ENCODE measurements at regions not wholly inside any gene's neighbourhood (a gene's known extent, or its start where the extent isn't known, plus 50 kb on each side); places are given as distances from the start of the nearest gene placed in this dataset.

- DNase-seq, result peak; percentile 24
- no peak overlapping the region for H3K27ac Mint-ChIP-seq
- H3K9me3 Mint-ChIP-seq, result no peaks in the 10 kb centered on the region
- CTCF ChIA-PET, result interaction anchor here (0.9 to 5.8 kb wide), 5 partner anchors 9 to 41 kb away, joined by 3 to 27 read pairs (median 3); no protein-coding TSS in a partner anchor
- no peak for TF ChIP-seq CTCF (IDR thresholded peaks at IDR 0.05)
- H3K27me3 Mint-ChIP-seq, result peaks cover 52% of the 10 kb centered on the region
- H3K4me3 Mint-ChIP-seq, result peak overlapping the region; percentile 67
- POLR2A ChIA-PET, result interaction anchor here (0.6 to 1.6 kb wide), 3 partner anchors 9 to 27 kb away, joined by 3 read pairs; no protein-coding TSS in a partner anchor
- peak; percentile 19 for ATAC-seq (ENCODE audit: low read depth)
- no peaks in the 10 kb centered on the region for H3K36me3 Mint-ChIP-seq (ENCODE audit: low read depth)
- peaks cover 21% of the 10 kb centered on the region for H3K4me1 Mint-ChIP-seq
- intact Hi-C loops (cut with micrococcal nuclease), result loop anchor here (1.0 to 2.0 kb wide), 2 partner anchors 42 to 65 kb away; partner anchors contain the start of gene POLG
Observed at GRCh38 chr15:89400116-89400781, 65.6 kb upstream of the POLG start.

GRCh38 chr15:89399238-89400115 lies 64.9 kb upstream of the POLG start:
- no peak for TF ChIP-seq CTCF (IDR thresholded peaks at IDR 0.05)
- Mint-ChIP-seq H3K9me3 (no peaks in the 10 kb centered on the region), H3K36me3 (ENCODE audit: low read depth) (no peaks in the 10 kb centered on the region), H3K27ac (no peak overlapping the region), H3K4me1 (peaks cover 21% of the 10 kb centered on the region), H3K4me3 (peak overlapping the region; percentile 84), H3K27me3 (peaks cover 50% of the 10 kb centered on the region)
- ATAC-seq (ENCODE audit: low read depth) (peak; percentile 76), DNase-seq (peak; percentile 35)
- intact Hi-C loops (cut with micrococcal nuclease), result loop anchor here (1.0 to 2.0 kb wide), 3 partner anchors 21 to 65 kb away; partner anchors contain the start of gene POLG
- POLR2A ChIA-PET, result interaction anchor here (0.6 to 1.6 kb wide), 3 partner anchors 10 to 28 kb away, joined by 3 read pairs; no protein-coding TSS in a partner anchor
- CTCF ChIA-PET, result interaction anchor here (0.6 to 5.8 kb wide), 6 partner anchors 9 to 193 kb away, joined by 3 to 27 read pairs (median 3); no protein-coding TSS in a partner anchor

GRCh38 chr15:89398896-89399237 lies 64.2 kb upstream of the POLG start:
- CTCF ChIA-PET, result interaction anchor here (1.0 to 5.8 kb wide), 3 partner anchors 10 to 192 kb away, joined by 3 to 27 read pairs (median 5); no protein-coding TSS in a partner anchor
- no peak for ATAC-seq (ENCODE audit: low read depth)
- Mint-ChIP-seq H3K4me1 (peaks cover 21% of the 10 kb centered on the region), H3K27me3 (peaks cover 44% of the 10 kb centered on the region), H3K4me3 (peak overlapping the region; percentile 84), H3K36me3 (ENCODE audit: low read depth) (no peaks in the 10 kb centered on the region), H3K27ac (no peak overlapping the region), H3K9me3 (no peaks in the 10 kb centered on the region)
- no peak for TF ChIP-seq CTCF (IDR thresholded peaks at IDR 0.05)
- intact Hi-C loops (cut with micrococcal nuclease), result loop anchor here (2.0 kb wide), 1 partner anchor 20 kb away; no protein-coding TSS in a partner anchor
- no peak for DNase-seq
- POLR2A ChIA-PET, result interaction anchor here (1.6 kb wide), 1 partner anchor 10 kb away, joined by 3 read pairs; no protein-coding TSS in a partner anchor

- no peaks in the 10 kb centered on the region for H3K9me3 Mint-ChIP-seq
- no peak overlapping the region for H3K4me3 Mint-ChIP-seq
- no peak for TF ChIP-seq CTCF (IDR thresholded peaks at IDR 0.05)
- ChIA-PET CTCF (no interaction called here), POLR2A (no interaction called here)
- no peak overlapping the region for H3K27ac Mint-ChIP-seq
- no peak for ATAC-seq (ENCODE audit: low read depth)
- no peaks in the 10 kb centered on the region for H3K36me3 Mint-ChIP-seq (ENCODE audit: low read depth)
- intact Hi-C loops (cut with micrococcal nuclease), result loop anchor here (2.0 kb wide), 1 partner anchor 19 kb away; no protein-coding TSS in a partner anchor
- peaks cover 21% of the 10 kb centered on the region for H3K4me1 Mint-ChIP-seq
- no peak for DNase-seq
- H3K27me3 Mint-ChIP-seq, result peaks cover 36% of the 10 kb centered on the region
Observed at GRCh38 chr15:89397653-89398023, 63.0 kb upstream of the POLG start.
